CD14-positive monocyte (primary cell): ENCODE measurements at regions not wholly inside any gene's neighbourhood (a gene's known extent, or its start where the extent isn't known, plus 50 kb on each side); places are given as distances from the start of the nearest gene placed in this dataset.

Experiments
- DNase-seq, 3 donors: peaks; one replicate each; pipeline ENCODE4 v3.0.0-alpha.2; 2011 to 2022
- H2AFZ ChIP-seq: 2 replicates; pipeline ENCODE4 v1.6.0; 2012; ENCODE audit warnings: mild to moderate bottlenecking, low read depth, low read length, inconsistent platforms; ENCODE audit not compliant: insufficient read depth, poor library complexity, severe bottlenecking
- H3K27ac ChIP-seq, 2 donors: 1 replicate in 1 of 2; 2 replicates in 1 of 2; pipeline ENCODE4 v1.5.1; 2012 to 2013; ENCODE audit warnings: low read length in 2 of 2, control low read depth in 1 of 2, inconsistent platforms in 1 of 2, low read depth in 1 of 2, mild to moderate bottlenecking in 1 of 2
- H3K27me3 ChIP-seq, 2 donors: one replicate each; pipeline versions ENCODE4 v1.6.0 to v1.6.1; 2011 to 2013; ENCODE audit warnings: low read length in 2 of 2; ENCODE audit not compliant: control insufficient read depth in 2 of 2, insufficient read depth in 2 of 2
- H3K36me3 ChIP-seq, 2 donors: replicated peaks in 1 of 2; 1 replicate in 1 of 2; 2 replicates in 1 of 2; pipeline versions ENCODE4 v1.5.1 to v1.6.1; 2012 to 2013; ENCODE audit warnings: low read length in 2 of 2, control low read depth in 1 of 2, inconsistent platforms in 1 of 2, mild to moderate bottlenecking in 1 of 2; ENCODE audit not compliant: insufficient read depth in 2 of 2, control insufficient read depth in 1 of 2
- H3K4me1 ChIP-seq, 2 donors: 1 replicate in 1 of 2; 2 replicates in 1 of 2; pipeline versions ENCODE4 v1.5.1 to v1.6.1; 2012 to 2013; ENCODE audit warnings: low read length in 2 of 2, control low read depth in 1 of 2, inconsistent platforms in 1 of 2, mild to moderate bottlenecking in 1 of 2, moderate library complexity in 1 of 2; ENCODE audit not compliant: insufficient read depth in 2 of 2, control insufficient read depth in 1 of 2
- H3K4me2 ChIP-seq: replicated peaks from 2 replicates; pipeline ENCODE3; 2012; ENCODE audit warnings: low read length, moderate library complexity, mild to moderate bottlenecking; ENCODE audit not compliant: poor library complexity, severe bottlenecking; ENCODE audit errors: extremely low read depth
- H3K4me3 ChIP-seq, 3 experiments: fragments of 200-600 bp in 1 of 3; sonication (generic) in 1 of 3; replicated peaks in 1 of 3; 1 replicate in 2 of 3; 2 replicates in 1 of 3; pipeline ENCODE4 v1.5.1; 2011 to 2013; ENCODE audit warnings: low read length in 3 of 3, mild to moderate bottlenecking in 3 of 3, control low read depth in 2 of 3, low read depth in 2 of 3, inconsistent platforms in 1 of 3, moderate library complexity in 1 of 3
- H3K79me2 ChIP-seq: 2 replicates; pipeline ENCODE4 v1.6.0; 2012; ENCODE audit warnings: mild to moderate bottlenecking, control low read depth, inconsistent platforms, low read length, moderate library complexity; ENCODE audit not compliant: insufficient read depth
- H3K9ac ChIP-seq: 2 replicates; pipeline ENCODE4 v1.6.0; 2017; ENCODE audit warnings: low read length, mild to moderate bottlenecking; ENCODE audit not compliant: insufficient read depth, poor library complexity, severe bottlenecking
- H3K9me3 ChIP-seq, 2 donors: replicated peaks in 1 of 2; 1 replicate in 1 of 2; 2 replicates in 1 of 2; pipeline versions ENCODE4 v1.5.1 to v1.6.1; 2012 to 2013; ENCODE audit warnings: low read length in 2 of 2, control low read depth in 1 of 2; ENCODE audit not compliant: control insufficient read depth in 1 of 2, insufficient read depth in 1 of 2
- H4K20me1 ChIP-seq: 2 replicates; pipeline ENCODE4 v1.6.0; 2012; ENCODE audit warnings: mild to moderate bottlenecking, low read length, control low read depth, moderate library complexity; ENCODE audit not compliant: insufficient read depth
- H3K27ac Mint-ChIP-seq, 7 donors: one replicate each; pipeline ENCODE4 v1.8.0; 2020; ENCODE audit warnings: mild to moderate bottlenecking in 7 of 7, mixed read lengths in 7 of 7, moderate library complexity in 6 of 7, inconsistent platforms in 2 of 7
- H3K27me3 Mint-ChIP-seq, 3 donors: one replicate each; pipeline ENCODE4 v1.8.0; 2021 to 2022; ENCODE audit warnings: low read depth in 3 of 3, mild to moderate bottlenecking in 3 of 3, mixed read lengths in 3 of 3, moderate library complexity in 3 of 3, inconsistent platforms in 1 of 3
- H3K36me3 Mint-ChIP-seq, 2 donors: one replicate each; pipeline ENCODE4 v1.8.0; 2020; ENCODE audit warnings: mixed read lengths in 2 of 2, inconsistent platforms in 1 of 2, mild to moderate bottlenecking in 1 of 2
- H3K4me1 Mint-ChIP-seq: one replicate; pipeline ENCODE4 v1.8.0; 2020; ENCODE audit warnings: mild to moderate bottlenecking, mixed read lengths
- H3K4me3 Mint-ChIP-seq, 2 donors: one replicate each; pipeline ENCODE4 v1.8.0; 2020; ENCODE audit warnings: mild to moderate bottlenecking in 2 of 2, mixed read lengths in 2 of 2, moderate library complexity in 1 of 2
- H3K9me3 Mint-ChIP-seq, 7 donors: one replicate each; pipeline ENCODE4 v1.8.0; 2020 to 2022; ENCODE audit warnings: mixed read lengths in 7 of 7, mild to moderate bottlenecking in 6 of 7, moderate library complexity in 6 of 7, inconsistent platforms in 2 of 7
- WGBS: methylation state at CpG from one replicate; pipeline ENCODE4 v1.1.5; 2013; ENCODE audit warnings: missing lambda C conversion rate; ENCODE audit not compliant: insufficient coverage; 5-methylcytosine and 5-hydroxymethylcytosine counted together
- intact Hi-C, 2 donors: fragments of 100-400 bp; cut with micrococcal nuclease; formaldehyde crosslinking; loops; one replicate each; pipeline versions ENCODE4 v1.15.0 to v1.15.1; 2023
- TF ChIP-seq, protein P1 (sequence below): fragments of 200-600 bp; IDR thresholded peaks from one replicate; pipeline ENCODE4 v1.8.0; 2022; ENCODE audit warnings: antibody characterized with exemption, mild to moderate bottlenecking

DNA sequence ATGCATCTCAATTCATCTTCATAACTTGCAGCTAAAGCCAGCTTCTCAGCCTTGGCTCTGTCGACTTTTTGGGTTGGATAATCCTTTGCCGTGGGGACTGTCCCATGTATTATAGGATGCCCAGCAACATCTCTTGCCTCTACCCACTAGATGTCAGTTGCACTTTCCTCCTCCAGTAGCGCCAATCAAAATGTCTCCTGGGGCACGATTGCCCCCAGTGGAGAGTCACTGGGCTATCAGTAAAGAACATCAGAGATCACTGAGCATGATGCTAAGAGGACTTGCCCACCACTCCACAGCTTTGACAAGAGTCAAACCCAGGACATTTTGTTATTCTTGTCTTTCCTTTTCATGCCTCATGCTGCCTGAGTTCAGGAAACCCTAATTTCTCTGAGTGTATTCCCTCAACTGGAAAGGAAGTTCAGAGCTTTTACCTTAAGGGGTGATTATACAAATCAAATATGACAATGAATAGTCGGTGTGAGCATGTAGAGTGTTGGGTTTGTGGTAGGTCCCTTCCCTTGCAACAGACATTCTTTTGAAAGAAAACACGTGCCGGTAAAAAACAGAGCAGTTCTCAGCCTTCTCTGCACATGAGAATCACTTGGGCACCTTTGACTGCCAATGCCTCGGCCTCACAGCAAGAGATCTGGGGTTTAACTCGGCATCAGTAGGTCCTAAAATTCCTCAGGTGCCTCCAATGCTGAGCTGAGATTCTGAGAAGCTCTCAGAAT, 980.6 kb downstream of the VRK1 start:
- H3K4me1 Mint-ChIP-seq = no peaks in the 10 kb centered on the region
- DNase-seq = no peak
- 91% methylated on average over 5 of the region's 9 CpGs for WGBS

DNA sequence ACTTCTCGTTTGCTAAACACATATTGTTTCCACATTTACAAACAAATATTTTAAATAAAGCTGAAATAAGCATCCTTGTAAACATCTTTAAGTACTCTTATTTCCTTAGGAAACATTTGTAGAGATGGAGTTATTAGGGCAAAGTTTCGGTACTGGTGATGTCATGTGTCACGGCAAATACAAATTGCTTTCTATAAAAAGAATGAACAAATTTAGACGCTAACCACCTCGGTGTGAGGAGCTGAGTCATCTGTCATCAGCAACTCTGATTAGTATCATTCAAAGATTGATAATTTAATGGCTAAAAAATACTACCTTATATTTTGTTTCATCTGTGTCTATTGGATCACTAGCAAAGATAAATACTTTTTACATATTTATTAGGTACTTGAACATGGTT, 982.0 kb downstream of the VRK1 start:
- Mint-ChIP-seq H3K36me3 (no peaks in the 10 kb centered on the region), H3K9me3 (peaks cover 0 to 11% (median 5%) of the 10 kb centered on the region in 7 donors), H3K4me1 (no peaks in the 10 kb centered on the region), H3K4me3 (no peak overlapping the region), H3K27ac (no peak overlapping the region), H3K27me3 (peaks cover 0 to 2% (median 2%) of the 10 kb centered on the region in 3 donors)
- Histone ChIP-seq H4K20me1 (no peaks in the 10 kb centered on the region), H3K79me2 (no peaks in the 10 kb centered on the region), H3K36me3 (no peaks in the 10 kb centered on the region), H3K4me2 (no peak overlapping the region), H3K27me3 (no peaks in the 10 kb centered on the region), H3K4me3 (no peak overlapping the region), H3K9ac (no peak overlapping the region), H3K27ac (no peak overlapping the region), H2AFZ (no peak overlapping the region), H3K9me3 (peaks cover 0 to 3% of the 10 kb centered on the region in 2 donors), H3K4me1 (no peaks in the 10 kb centered on the region)
- WGBS = no CpG with 5 or more reads among the region's 5 CpGs
- TF ChIP-seq, protein P1, sequence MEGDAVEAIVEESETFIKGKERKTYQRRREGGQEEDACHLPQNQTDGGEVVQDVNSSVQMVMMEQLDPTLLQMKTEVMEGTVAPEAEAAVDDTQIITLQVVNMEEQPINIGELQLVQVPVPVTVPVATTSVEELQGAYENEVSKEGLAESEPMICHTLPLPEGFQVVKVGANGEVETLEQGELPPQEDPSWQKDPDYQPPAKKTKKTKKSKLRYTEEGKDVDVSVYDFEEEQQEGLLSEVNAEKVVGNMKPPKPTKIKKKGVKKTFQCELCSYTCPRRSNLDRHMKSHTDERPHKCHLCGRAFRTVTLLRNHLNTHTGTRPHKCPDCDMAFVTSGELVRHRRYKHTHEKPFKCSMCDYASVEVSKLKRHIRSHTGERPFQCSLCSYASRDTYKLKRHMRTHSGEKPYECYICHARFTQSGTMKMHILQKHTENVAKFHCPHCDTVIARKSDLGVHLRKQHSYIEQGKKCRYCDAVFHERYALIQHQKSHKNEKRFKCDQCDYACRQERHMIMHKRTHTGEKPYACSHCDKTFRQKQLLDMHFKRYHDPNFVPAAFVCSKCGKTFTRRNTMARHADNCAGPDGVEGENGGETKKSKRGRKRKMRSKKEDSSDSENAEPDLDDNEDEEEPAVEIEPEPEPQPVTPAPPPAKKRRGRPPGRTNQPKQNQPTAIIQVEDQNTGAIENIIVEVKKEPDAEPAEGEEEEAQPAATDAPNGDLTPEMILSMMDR = no peak
- intact Hi-C loops = no loop called here
- DNase-seq = no peak

More for the DNA sequence above, 980.6 kb downstream of the VRK1 start:
- intact Hi-C loops = no loop called here
- Mint-ChIP-seq H3K9me3 (peaks cover 0 to 11% (median 5%) of the 10 kb centered on the region in 7 donors), H3K27me3 (peaks cover 0 to 2% (median 2%) of the 10 kb centered on the region in 3 donors), H3K4me3 (no peak overlapping the region), H3K27ac (no peak overlapping the region), H3K36me3 (no peaks in the 10 kb centered on the region)
- no peak overlapping the region for H3K27ac ChIP-seq
- no peak overlapping the region for H3K4me2 ChIP-seq
- no peaks in the 10 kb centered on the region for H3K79me2 ChIP-seq
- no peaks in the 10 kb centered on the region for H4K20me1 ChIP-seq
- no peak overlapping the region for H3K4me3 ChIP-seq
- no peak overlapping the region for H3K9ac ChIP-seq
- H3K36me3 ChIP-seq = no peaks in the 10 kb centered on the region
- no peaks in the 10 kb centered on the region for H3K27me3 ChIP-seq
- TF ChIP-seq, protein P1 = no peak
- peaks cover 0 to 3% of the 10 kb centered on the region in 2 donors for H3K9me3 ChIP-seq
- no peaks in the 10 kb centered on the region for H3K4me1 ChIP-seq
- H2AFZ ChIP-seq = no peak overlapping the region
